ENCODE measurements at regions not wholly inside any gene's neighbourhood (a gene's known extent, or its start where the extent isn't known, plus 50 kb on each side); places are given as distances from the start of the nearest gene placed in this dataset.

DNA sequence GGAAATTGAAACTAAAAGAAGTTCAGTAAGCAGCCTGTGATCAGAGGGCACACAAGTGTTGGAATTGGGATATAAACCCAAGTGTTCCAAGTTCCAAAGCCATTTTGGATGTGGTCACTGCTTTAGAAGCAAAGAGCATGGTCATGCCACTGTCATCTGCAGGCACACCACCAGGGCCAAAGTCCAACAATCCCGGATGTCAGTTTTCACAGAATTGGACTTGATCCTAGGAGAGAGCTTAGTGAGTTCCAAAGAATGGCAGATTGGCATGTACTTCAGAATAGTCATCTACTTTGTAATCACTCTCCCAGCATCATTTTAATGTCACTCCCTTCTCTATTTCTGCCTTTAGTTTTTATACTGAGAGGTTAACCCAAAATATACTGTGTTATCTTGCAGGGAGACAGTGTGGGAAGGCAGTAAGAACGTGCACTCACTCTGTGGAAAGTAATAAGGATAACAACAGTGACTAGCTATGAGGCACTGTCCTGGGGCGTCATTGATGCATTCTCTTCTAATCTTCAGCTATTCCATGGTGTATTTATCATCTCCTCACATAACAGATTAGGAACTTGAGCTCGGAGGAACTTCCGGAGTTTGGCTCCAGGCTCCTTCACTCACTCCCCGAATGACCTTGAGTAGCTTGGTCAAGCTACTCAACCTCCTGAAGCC, 388.0 kb downstream of the ACTL7B start:
- H3K4me1 ChIP-seq: peaks cover 0 to 3% (median 0%) of the 10 kb centered on the region in 4 donors
- no peaks in the 10 kb centered on the region for H3K9me3 ChIP-seq
- H3K4me3 ChIP-seq: no peak overlapping the region
- H3K36me3 ChIP-seq: no peaks in the 10 kb centered on the region
- no peaks in the 10 kb centered on the region for H3K27me3 ChIP-seq
- TF ChIP-seq, protein P1, sequence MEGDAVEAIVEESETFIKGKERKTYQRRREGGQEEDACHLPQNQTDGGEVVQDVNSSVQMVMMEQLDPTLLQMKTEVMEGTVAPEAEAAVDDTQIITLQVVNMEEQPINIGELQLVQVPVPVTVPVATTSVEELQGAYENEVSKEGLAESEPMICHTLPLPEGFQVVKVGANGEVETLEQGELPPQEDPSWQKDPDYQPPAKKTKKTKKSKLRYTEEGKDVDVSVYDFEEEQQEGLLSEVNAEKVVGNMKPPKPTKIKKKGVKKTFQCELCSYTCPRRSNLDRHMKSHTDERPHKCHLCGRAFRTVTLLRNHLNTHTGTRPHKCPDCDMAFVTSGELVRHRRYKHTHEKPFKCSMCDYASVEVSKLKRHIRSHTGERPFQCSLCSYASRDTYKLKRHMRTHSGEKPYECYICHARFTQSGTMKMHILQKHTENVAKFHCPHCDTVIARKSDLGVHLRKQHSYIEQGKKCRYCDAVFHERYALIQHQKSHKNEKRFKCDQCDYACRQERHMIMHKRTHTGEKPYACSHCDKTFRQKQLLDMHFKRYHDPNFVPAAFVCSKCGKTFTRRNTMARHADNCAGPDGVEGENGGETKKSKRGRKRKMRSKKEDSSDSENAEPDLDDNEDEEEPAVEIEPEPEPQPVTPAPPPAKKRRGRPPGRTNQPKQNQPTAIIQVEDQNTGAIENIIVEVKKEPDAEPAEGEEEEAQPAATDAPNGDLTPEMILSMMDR (IDR thresholded peaks at IDR 0.05): no peak
- TF ChIP-seq POLR2A (IDR thresholded peaks at IDR 0.05): no peak
- TF ChIP-seq EP300 (IDR thresholded peaks at IDR 0.05): no peak
- no peak for TF ChIP-seq POLR2AphosphoS5 (IDR thresholded peaks at IDR 0.05)
- WGBS, 2 donors: 58 to 70% methylated on average over 6 of the region's 6 CpGs
- DNase-seq (no peak), ATAC-seq (ENCODE audit: low FRiP score in 2 of 2) (no peak)
- no peak overlapping the region for H3K27ac ChIP-seq

GRCh38 chr9:108467161-108467560, 388.6 kb downstream of the ACTL7B start:
- Histone ChIP-seq H3K27me3 (no peaks in the 10 kb centered on the region), H3K9me3 (no peaks in the 10 kb centered on the region), H3K36me3 (no peaks in the 10 kb centered on the region), H3K4me3 (no peak overlapping the region), H3K27ac (no peak overlapping the region), H3K4me1 (peaks cover 0 to 3% (median 0%) of the 10 kb centered on the region in 4 donors)
- 68 to 78% methylated on average over 2 of the region's 2 CpGs for WGBS, 2 donors
- TF ChIP-seq, protein P1 (IDR thresholded peaks at IDR 0.05): no peak
- TF ChIP-seq POLR2A (IDR thresholded peaks at IDR 0.05): no peak
- TF ChIP-seq EP300 (IDR thresholded peaks at IDR 0.05): no peak
- DNase-seq: no peak
- no peak for ATAC-seq (ENCODE audit: low FRiP score in 2 of 2)

DNA sequence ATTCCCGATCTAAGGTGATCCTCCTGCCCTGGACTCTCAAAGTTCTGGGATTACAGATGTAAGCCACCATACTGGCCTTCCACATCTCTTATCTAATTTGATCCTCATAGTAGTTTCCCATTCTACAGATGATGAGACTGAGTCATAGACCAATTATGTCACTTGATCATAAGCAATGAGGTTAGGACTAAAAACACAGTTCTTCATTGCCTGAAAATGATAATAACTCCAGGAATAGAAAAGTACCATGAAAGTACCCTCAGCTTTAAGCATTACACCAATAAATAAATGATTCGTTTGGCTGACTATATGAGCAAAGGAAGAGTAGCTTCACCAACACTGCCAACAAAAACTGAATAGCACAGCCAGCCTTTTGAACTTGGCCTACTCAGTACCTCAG, 389.5 kb downstream of the ACTL7B start:
- DNase-seq: no peak
- Histone ChIP-seq H3K9me3 (no peaks in the 10 kb centered on the region), H3K36me3 (no peaks in the 10 kb centered on the region), H3K4me1 (peaks cover 0 to 3% (median 0%) of the 10 kb centered on the region in 4 donors), H3K4me3 (no peak overlapping the region), H3K27ac (no peak overlapping the region), H3K27me3 (no peaks in the 10 kb centered on the region)
- no peak for ATAC-seq (ENCODE audit: low FRiP score in 2 of 2)
- WGBS, 2 donors: 92 to 98% methylated on average over 2 of the region's 2 CpGs
- TF ChIP-seq POLR2AphosphoS5 (IDR thresholded peaks at IDR 0.05): no peak
- TF ChIP-seq POLR2A (IDR thresholded peaks at IDR 0.05): no peak
- TF ChIP-seq, protein P1 (IDR thresholded peaks at IDR 0.05): no peak
- TF ChIP-seq EP300 (IDR thresholded peaks at IDR 0.05): no peak

GRCh38 chr9:108463932-108464606, 391.7 kb downstream of the ACTL7B start:
- Histone ChIP-seq H3K4me3 (no peak overlapping the region), H3K9me3 (no peaks in the 10 kb centered on the region), H3K27ac (no peak overlapping the region), H3K4me1 (peaks cover 0 to 3% (median 0%) of the 10 kb centered on the region in 4 donors), H3K27me3 (no peaks in the 10 kb centered on the region), H3K36me3 (no peaks in the 10 kb centered on the region)
- ATAC-seq (ENCODE audit: low FRiP score in 2 of 2) (peak in 1 of 2 donors; percentile 51), DNase-seq (no peak)
- TF ChIP-seq POLR2AphosphoS5 (IDR thresholded peaks at IDR 0.05) (no peak), EP300 (IDR thresholded peaks at IDR 0.05) (no peak), POLR2A (IDR thresholded peaks at IDR 0.05) (no peak)
- TF ChIP-seq, protein P1 (IDR thresholded peaks at IDR 0.05): no peak
- WGBS, 2 donors: 83 to 84% methylated on average over 3 of the region's 3 CpGs
